HEK293 (cell line): ENCODE measurements at regions not wholly inside any gene's neighbourhood (a gene's known extent, or its start where the extent isn't known, plus 50 kb on each side); places are given as distances from the start of the nearest gene placed in this dataset.

Experiments
- YY2 ChIP-seq: fragments of 450-650 bp; formaldehyde crosslinking; IDR thresholded peaks from 2 replicates; pipeline ENCODE4 v1.5.1; 2016; ENCODE audit warnings: missing biosample characterization, missing genetic modification characterization
- ZNF146 ChIP-seq: fragments of 450-650 bp; formaldehyde crosslinking; IDR thresholded peaks from 2 replicates; pipeline ENCODE4 v1.5.1; 2016; ENCODE audit warnings: missing biosample characterization, missing genetic modification characterization

GRCh38 chr5:135660826-135661575 is 82.2 kb upstream of the CXCL14 start:
- TF ChIP-seq ZNF146, result no peak
- no peak for TF ChIP-seq YY2
